Effector memory CD8-positive, alpha-beta T cell (primary cell): ENCODE measurements at regions not wholly inside any gene's neighbourhood (a gene's known extent, or its start where the extent isn't known, plus 50 kb on each side); places are given as distances from the start of the nearest gene placed in this dataset.

ENCODE experiments used
- ATAC-seq: fragments of 150-1000 bp; cut with Tn5 transposase; replicated peaks from 2 replicates; pipeline ENCODE4 v1.10.0; 2021; ENCODE audit warnings: mild to moderate bottlenecking, moderate library complexity
- DNase-seq, 3 experiments: peaks; one replicate each; pipeline ENCODE4 v3.0.0; 2021
- H3K27ac Mint-ChIP-seq, 2 donors: one replicate each; pipeline ENCODE4 v1.8.0; 2022; ENCODE audit warnings: mild to moderate bottlenecking in 2 of 2, mixed read lengths in 2 of 2, moderate library complexity in 2 of 2
- H3K27me3 Mint-ChIP-seq, 2 donors: one replicate each; pipeline ENCODE4 v1.8.0; 2022; ENCODE audit warnings: mixed read lengths in 2 of 2
- H3K36me3 Mint-ChIP-seq: one replicate; pipeline ENCODE4 v1.8.0; 2022; ENCODE audit warnings: mild to moderate bottlenecking, moderate library complexity, mixed read lengths; ENCODE audit not compliant: insufficient read depth
- H3K4me1 Mint-ChIP-seq, 2 donors: one replicate each; pipeline ENCODE4 v1.8.0; 2022; ENCODE audit warnings: low read depth in 2 of 2, mixed read lengths in 2 of 2
- H3K4me3 Mint-ChIP-seq, 2 donors: one replicate each; pipeline ENCODE4 v1.8.0; 2022; ENCODE audit warnings: mild to moderate bottlenecking in 2 of 2, mixed read lengths in 2 of 2, moderate library complexity in 2 of 2
- H3K9me3 Mint-ChIP-seq, 2 donors: one replicate each; pipeline ENCODE4 v1.8.0; 2022; ENCODE audit warnings: mixed read lengths in 2 of 2

DNA sequence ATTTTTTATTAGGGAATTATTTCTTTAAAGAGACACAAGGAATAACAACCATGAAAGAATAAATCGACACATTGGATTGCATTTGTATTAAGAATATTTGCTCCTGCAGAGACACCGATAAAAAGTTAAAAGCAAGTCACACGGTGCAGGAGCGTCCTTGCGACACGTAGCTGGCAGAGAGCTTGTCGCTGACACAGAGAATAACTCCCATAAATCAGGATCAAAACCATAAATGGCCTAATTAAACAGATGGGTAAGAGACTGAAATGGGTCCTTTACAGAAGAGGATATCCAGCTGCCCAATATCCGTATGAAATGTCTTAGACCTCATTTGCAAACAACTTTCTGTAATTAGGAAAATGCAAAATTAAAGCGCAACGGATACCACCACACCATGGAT lies 126.1 kb upstream of the SNTG2 start:
- Mint-ChIP-seq H3K4me3 (no peak overlapping the region), H3K27me3 (peaks cover 4 to 44% of the 10 kb centered on the region in 2 donors), H3K27ac (no peak overlapping the region), H3K9me3 (no peaks in the 10 kb centered on the region), H3K4me1 (no peaks in the 10 kb centered on the region), H3K36me3 (no peaks in the 10 kb centered on the region)
- DNase-seq (no peak), ATAC-seq (no peak)

DNA sequence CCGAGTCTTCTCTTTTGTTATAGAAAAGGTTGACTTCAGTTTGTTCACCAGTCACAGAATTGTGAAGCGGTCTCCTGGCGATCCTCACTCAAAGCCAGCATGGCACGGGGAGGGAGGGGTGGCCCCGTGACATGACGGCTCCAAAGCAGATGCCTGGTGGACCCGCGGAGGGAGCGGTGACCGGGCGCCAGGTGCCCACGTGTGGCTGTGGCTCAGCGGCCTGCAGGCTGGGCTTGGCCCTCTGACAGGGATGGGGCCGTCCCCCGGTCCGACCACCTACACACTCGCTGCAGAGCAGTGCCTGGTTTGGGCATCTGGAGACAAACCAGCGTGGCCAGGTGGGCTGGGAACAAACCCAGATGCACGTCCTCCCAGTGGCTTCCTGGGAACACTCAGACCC lies 129.1 kb upstream of the SNTG2 start:
- Mint-ChIP-seq H3K27ac (no peak overlapping the region), H3K27me3 (peaks cover 0 to 47% of the 10 kb centered on the region in 2 donors), H3K36me3 (no peaks in the 10 kb centered on the region), H3K9me3 (no peaks in the 10 kb centered on the region), H3K4me1 (no peaks in the 10 kb centered on the region), H3K4me3 (no peak overlapping the region)
- DNase-seq: no peak
- ATAC-seq: no peak

DNA sequence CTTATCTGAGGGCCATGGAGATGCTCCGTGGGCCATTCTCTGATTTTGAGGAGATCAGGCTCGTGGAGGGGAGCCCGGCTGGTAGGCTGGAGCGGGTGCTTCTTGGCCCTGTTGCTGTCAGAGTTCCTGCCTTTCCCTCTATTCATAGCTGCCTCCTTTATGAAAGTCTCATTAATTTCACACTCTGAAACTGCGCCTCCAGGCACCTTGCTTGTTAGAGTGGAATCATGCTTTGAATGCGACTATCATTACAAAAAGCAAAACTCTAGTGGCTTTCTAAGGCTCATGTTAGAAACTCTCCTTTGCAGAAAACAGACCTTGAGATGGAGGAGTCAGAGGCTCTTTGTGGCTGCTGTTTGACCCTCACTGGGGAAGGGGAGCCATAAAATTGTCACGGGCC lies 131.0 kb upstream of the SNTG2 start:
- DNase-seq: no peak
- H3K27ac Mint-ChIP-seq: no peak overlapping the region
- ATAC-seq: no peak
- H3K4me3 Mint-ChIP-seq: no peak overlapping the region
- no peaks in the 10 kb centered on the region for H3K9me3 Mint-ChIP-seq
- H3K4me1 Mint-ChIP-seq: no peaks in the 10 kb centered on the region
- peaks cover 0 to 48% of the 10 kb centered on the region in 2 donors for H3K27me3 Mint-ChIP-seq
- H3K36me3 Mint-ChIP-seq: no peaks in the 10 kb centered on the region

DNA sequence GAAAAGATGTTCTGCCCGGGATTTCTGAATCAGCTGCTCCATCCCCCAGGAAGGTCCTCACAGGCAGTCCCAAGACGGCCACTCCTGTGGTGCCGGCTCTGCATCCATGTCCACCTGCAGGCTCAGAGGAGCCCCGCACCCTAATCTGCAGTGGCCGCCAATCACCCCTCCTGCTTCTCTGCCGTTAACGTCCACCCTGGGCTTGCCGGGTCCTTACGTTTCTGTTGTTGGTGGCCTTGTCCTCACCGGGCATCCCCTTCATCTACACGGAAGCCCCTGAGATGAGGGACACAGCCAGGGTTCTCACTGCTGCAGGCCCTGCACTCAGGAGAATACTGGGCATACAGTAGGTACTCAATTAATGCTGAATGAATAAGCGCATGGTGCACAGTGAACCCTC lies 131.5 kb upstream of the SNTG2 start:
- H3K36me3 Mint-ChIP-seq: no peaks in the 10 kb centered on the region
- ATAC-seq: no peak
- DNase-seq: no peak
- peaks cover 4 to 50% of the 10 kb centered on the region in 2 donors for H3K27me3 Mint-ChIP-seq
- no peaks in the 10 kb centered on the region for H3K9me3 Mint-ChIP-seq
- no peaks in the 10 kb centered on the region for H3K4me1 Mint-ChIP-seq
- H3K4me3 Mint-ChIP-seq: no peak overlapping the region
- no peak overlapping the region for H3K27ac Mint-ChIP-seq

DNA sequence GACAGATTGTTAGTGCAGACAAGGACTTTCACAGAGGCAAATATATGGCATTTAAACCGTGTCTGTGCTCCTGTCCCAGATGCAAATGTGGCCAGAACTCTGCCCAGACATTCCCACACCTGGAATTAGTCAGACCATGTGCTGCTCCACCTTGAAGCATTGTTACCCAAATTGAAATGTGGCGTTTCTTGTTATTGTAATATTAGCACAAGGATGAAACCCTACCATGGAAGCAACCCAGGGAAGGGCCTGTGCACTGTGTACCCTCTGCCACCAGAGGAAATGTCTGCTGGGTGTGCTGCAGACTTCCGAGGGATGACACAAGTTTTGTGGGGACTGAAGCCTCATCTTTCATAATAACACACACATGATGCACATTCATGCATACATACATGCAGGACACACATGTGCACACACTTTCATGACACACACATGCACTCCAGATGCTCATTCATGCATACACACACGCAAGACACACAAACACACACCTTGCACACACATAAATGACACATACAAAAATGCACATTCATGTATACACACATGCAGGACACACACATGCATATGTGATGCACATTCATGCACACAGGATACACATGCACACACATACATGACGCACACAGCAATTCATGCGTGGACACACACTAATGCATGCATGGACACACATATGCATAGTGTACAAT lies 133.2 kb upstream of the SNTG2 start:
- no peaks in the 10 kb centered on the region for H3K9me3 Mint-ChIP-seq
- H3K27ac Mint-ChIP-seq: no peak overlapping the region
- H3K4me3 Mint-ChIP-seq: no peak overlapping the region
- no peaks in the 10 kb centered on the region for H3K4me1 Mint-ChIP-seq
- no peaks in the 10 kb centered on the region for H3K36me3 Mint-ChIP-seq
- ATAC-seq (no peak), DNase-seq (no peak)
- peaks cover 6 to 41% of the 10 kb centered on the region in 2 donors for H3K27me3 Mint-ChIP-seq

DNA sequence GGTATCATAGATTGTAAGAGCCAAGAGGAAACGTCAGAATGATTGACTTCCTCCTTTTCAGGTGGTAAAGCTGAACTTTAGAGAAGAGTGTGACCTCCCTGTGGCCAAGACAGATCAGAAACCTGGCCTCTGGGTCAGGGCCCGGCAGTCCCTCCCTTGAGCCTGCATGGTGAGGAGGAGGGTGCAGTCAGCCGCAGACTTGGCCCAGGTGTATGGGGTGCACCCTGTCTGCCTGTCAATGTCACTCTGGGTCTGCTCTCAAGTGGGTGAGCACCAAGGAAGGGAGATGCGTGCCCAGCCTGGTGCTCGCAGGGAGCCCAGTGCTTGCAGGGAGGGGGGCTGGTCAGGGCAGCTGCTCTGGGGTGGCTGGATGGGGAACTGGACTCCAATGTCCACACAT lies 134.4 kb upstream of the SNTG2 start:
- no peaks in the 10 kb centered on the region for H3K9me3 Mint-ChIP-seq
- no peaks in the 10 kb centered on the region for H3K4me1 Mint-ChIP-seq
- H3K27me3 Mint-ChIP-seq: peaks cover 6 to 34% of the 10 kb centered on the region in 2 donors
- no peak overlapping the region for H3K27ac Mint-ChIP-seq
- DNase-seq (no peak), ATAC-seq (no peak)
- no peak overlapping the region for H3K4me3 Mint-ChIP-seq
- no peaks in the 10 kb centered on the region for H3K36me3 Mint-ChIP-seq

DNA sequence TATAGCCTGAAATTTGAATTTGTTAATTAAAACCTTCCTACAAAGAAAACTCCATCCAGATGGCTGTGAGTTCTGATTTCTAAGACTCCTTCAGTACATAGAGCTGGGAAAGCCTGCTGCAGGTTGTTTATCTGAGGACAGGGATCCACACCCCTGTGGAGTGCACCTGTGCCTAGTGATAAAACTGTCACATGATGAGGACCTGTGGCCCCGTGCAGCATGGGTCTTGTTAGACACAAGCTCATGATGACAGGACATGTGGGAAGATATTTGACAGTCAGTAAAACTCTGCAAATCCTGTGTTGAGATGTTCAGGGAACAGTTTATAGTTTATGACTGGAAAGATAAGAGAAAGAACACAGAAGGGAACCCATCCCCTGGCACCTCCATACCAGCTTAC lies 133.2 kb upstream of the TMEM18 start:
- H3K9me3 Mint-ChIP-seq: no peaks in the 10 kb centered on the region
- ATAC-seq (no peak), DNase-seq (no peak)
- H3K27ac Mint-ChIP-seq: no peak overlapping the region
- peaks cover 18 to 26% of the 10 kb centered on the region in 2 donors for H3K27me3 Mint-ChIP-seq
- no peaks in the 10 kb centered on the region for H3K36me3 Mint-ChIP-seq
- no peaks in the 10 kb centered on the region for H3K4me1 Mint-ChIP-seq
- no peak overlapping the region for H3K4me3 Mint-ChIP-seq

DNA sequence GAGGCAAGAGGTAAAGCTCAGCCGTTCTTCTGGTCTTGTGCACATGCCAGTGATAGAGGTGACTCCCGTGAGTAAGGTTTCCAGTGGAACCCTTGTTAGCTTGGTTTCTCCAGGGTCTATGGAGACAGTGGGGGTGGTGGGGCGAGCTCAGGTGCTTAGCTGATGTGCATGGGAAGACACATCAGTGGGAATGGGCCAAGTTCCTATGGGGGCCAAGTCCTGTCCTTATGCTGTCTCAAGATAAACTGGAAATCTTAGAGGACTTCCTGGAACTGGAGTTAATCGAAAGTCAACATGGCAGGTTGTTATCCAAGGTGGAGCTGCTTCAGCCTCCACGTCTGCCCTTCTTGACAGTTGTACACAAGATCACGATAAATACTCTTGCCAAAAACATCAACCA lies 130.1 kb upstream of the TMEM18 start:
- ATAC-seq (no peak), DNase-seq (no peak)
- Mint-ChIP-seq H3K27me3 (peaks cover 12 to 13% of the 10 kb centered on the region in 2 donors), H3K27ac (no peak overlapping the region), H3K9me3 (no peaks in the 10 kb centered on the region), H3K4me3 (no peak overlapping the region), H3K4me1 (no peaks in the 10 kb centered on the region), H3K36me3 (no peaks in the 10 kb centered on the region)

DNA sequence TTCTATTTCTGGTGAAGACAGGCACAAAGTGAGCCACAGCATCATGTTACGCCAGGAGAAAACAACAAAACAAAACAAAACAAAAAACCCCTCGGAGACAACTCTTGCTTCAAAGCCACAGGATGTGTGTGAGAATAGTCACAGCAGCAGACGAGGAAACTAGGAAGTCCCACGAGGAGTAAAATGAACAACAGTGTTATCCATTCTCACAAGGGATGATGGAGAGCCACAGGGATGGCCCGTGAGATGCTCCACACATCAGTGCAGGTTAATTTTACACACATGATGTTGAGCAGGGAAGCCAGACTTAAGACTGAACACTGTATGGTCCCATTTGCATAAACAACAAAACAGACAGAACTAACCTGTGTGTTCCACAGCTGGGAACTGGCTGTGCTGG lies 128.5 kb upstream of the TMEM18 start:
- Mint-ChIP-seq H3K9me3 (no peaks in the 10 kb centered on the region), H3K27me3 (peaks cover 12 to 13% of the 10 kb centered on the region in 2 donors), H3K27ac (no peak overlapping the region), H3K4me3 (no peak overlapping the region), H3K36me3 (no peaks in the 10 kb centered on the region), H3K4me1 (no peaks in the 10 kb centered on the region)
- DNase-seq: no peak
- ATAC-seq: no peak

DNA sequence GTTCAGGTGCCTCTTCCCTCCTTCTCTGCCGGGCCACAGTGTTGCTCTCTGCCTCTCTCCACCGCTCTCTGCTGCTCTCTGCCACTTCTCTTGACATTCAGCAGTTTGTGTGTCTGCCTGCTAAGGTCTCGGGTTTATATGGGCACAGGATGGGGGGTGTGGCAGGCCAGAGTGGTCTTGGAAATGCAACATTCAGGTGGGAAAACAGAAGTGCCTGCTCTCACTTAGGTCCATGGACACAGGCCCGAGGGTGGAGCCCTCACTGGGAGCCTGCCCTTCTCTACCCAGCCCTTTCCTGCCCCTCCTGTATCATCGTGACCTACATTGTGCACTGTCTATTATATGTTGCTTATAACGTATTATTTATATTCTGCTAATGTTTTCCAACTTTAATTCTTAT lies 120.8 kb upstream of the TMEM18 start:
- no peak overlapping the region for H3K4me3 Mint-ChIP-seq
- no peaks in the 10 kb centered on the region for H3K4me1 Mint-ChIP-seq
- peaks cover 0 to 33% of the 10 kb centered on the region in 2 donors for H3K27me3 Mint-ChIP-seq
- H3K9me3 Mint-ChIP-seq: no peaks in the 10 kb centered on the region
- DNase-seq (no peak), ATAC-seq (no peak)
- no peaks in the 10 kb centered on the region for H3K36me3 Mint-ChIP-seq
- H3K27ac Mint-ChIP-seq: no peak overlapping the region

DNA sequence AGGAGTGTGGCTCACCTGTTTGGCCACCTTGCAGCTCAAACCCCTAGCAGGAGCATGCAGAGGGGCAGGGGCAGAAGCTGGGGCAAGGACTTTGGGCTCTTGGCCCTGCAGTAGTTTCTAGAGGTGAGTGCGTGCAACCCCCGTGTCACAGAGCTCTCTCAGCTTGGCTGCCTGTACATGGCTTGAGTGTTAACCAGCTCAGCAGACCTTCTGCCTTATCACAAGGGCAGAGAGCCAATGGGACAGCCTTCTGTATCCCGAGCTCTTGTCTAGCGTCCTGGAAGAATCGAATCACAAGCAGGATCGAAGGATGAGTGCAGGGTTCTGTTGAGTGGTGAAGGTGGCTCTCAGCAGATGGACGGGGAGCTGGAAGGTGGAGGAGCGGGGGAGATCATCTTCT lies 120.3 kb upstream of the TMEM18 start:
- H3K27ac Mint-ChIP-seq: no peak overlapping the region
- H3K27me3 Mint-ChIP-seq: peaks cover 0 to 38% of the 10 kb centered on the region in 2 donors
- DNase-seq (no peak), ATAC-seq (no peak)
- no peaks in the 10 kb centered on the region for H3K36me3 Mint-ChIP-seq
- H3K4me3 Mint-ChIP-seq: no peak overlapping the region
- no peaks in the 10 kb centered on the region for H3K4me1 Mint-ChIP-seq
- no peaks in the 10 kb centered on the region for H3K9me3 Mint-ChIP-seq

DNA sequence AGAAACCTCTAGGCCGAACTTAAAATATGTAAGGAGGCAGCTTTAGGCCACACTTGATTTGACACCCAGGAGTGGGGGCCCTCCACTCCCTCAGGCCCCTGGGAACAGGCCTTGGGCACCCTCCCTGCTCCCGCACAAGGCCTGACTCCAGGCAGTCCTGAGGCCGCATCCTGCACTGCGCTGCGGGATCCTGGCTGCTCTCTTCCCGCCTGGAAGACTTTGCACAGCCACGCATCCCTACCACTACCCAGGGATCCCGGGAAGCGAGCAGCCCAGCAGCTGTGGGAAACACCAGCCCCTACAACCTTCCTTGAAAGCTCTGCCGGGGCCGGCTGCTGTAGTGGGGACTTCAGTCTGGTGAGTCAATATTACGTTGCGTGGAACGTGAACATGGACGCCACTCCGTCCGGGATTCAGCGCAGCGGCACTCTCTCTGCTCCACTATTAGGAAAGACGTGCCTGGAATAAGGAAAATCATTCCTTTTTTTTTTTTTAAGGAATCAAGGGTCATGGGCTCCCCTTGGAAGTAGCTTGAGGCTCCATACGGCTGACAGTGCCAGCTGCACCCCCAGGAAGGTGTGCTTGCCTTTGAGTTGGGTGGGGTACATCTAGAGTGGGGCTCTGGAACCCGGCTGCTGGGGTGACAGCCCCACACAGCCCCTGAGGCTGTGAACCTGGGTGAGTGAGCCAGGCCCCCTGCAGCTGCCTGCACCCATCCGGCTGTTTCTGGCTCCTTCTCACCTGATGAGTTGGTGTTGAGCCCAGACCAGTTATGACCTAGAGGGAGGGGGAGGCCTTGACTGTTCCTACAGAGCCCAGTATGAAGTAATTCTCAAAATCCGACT lies 119.2 kb upstream of the TMEM18 start:
- no peak for DNase-seq
- Mint-ChIP-seq H3K4me1 (no peaks in the 10 kb centered on the region), H3K36me3 (no peaks in the 10 kb centered on the region), H3K9me3 (no peaks in the 10 kb centered on the region), H3K27me3 (peaks cover 0 to 39% of the 10 kb centered on the region in 2 donors), H3K27ac (no peak overlapping the region), H3K4me3 (no peak overlapping the region)
- ATAC-seq: no peak

DNA sequence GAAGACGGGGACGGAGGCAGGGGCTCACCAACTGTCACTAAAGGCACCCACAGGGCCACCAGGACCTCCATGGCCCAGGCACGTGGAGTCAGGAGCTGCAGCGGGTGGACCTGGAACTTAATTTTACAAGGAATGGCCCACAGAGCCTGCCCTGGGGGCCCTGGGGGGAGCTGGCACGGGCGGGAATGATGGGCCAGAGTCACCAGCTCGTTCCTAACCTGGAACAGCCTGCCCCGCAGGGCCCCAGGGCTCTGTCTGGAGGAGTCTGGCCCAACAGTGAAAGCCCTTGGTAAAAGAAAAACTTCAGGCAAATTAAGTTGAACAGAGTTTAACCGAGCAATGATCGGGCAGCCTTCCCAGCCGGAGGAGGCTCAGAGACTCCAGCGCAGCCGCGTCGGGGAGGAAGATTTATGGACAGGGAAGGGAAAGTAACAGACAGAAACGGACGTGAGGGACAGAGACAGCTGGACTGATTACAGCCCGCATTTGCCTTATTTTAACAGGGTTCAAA lies 118.4 kb upstream of the TMEM18 start:
- Mint-ChIP-seq H3K27me3 (peaks cover 0 to 39% of the 10 kb centered on the region in 2 donors), H3K27ac (no peak overlapping the region), H3K4me3 (no peak overlapping the region), H3K9me3 (no peaks in the 10 kb centered on the region), H3K36me3 (no peaks in the 10 kb centered on the region), H3K4me1 (no peaks in the 10 kb centered on the region)
- DNase-seq: no peak
- no peak for ATAC-seq
